KBM-7 (cell line): ENCODE measurements at regions not wholly inside any gene's neighbourhood (a gene's known extent, or its start where the extent isn't known, plus 50 kb on each side); places are given as distances from the start of the nearest gene placed in this dataset.

Experiments used
- DNase-seq: peaks from one replicate; pipeline ENCODE4 v3.0.0-alpha.2; 2015
- in situ Hi-C: fragments of 300-500 bp; cut with MboI; formaldehyde crosslinking; loops from 2 replicates; pipeline ENCODE4 v1.14.3; 2020; ENCODE audit warnings: low sequenced_read_pairs, low pct_unique_long_range_greater_than_20kb, mixed read lengths

DNA sequence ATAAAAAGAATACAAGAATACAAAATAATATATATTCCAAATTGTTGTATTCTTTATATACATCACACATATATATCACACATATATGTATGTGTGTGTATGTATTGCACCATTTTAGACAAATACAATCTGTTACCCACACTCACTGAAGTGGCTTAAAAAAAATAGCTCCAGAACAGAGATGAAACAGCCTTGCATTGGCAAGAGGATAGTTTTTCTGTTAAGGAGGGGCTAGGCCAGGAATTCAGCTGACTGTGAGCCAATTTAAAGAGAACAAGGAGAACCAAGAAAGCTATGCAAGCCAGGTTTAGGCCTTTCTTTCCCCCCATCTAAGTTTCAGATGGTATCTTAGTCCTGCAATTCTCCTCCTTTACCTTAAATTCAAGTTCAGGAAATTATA lies 257.5 kb downstream of the MZT1 start:
- no peak for DNase-seq
- in situ Hi-C loops = no loop called here

DNA sequence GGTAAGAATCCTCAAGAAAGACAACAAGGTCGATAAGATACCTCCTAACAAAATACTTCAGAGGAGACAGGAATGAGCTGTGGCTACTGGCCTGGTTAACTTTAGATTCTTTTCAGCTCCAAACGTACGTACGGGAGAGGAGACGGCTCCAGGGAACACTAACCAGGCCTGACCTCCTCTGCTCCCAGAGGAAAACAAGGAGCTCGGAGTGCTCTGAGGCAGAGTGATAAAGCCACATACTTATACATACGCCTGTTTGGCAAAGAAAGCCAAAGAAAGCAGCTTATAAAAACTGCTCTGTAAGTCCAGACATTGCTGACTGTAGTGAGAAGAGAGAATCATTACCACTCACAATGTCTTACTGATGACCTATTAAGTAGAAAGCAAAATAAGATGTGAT lies 263.9 kb downstream of the MZT1 start:
- no peak for DNase-seq
- in situ Hi-C loops = no loop called here

DNA sequence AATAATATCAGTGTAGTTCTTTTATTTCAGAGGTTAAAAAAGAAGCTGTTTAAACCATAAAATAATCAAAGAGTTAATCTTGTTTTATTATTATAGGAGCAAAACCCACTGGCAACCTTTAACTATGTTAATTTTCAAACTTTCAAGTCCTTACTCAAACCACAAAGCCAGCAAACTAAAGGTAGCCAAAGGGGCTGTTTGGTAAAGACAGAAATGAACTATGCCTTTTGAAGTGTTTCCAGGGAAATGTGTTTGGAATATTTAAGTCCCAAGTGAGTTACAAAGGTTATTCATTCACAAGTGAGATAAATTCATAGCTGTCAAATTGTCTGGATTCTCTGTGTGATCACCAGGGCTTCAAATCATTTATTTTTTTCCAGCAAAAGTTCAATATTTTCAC lies 264.7 kb downstream of the MZT1 start:
- in situ Hi-C loops = no loop called here
- DNase-seq = no peak

DNA sequence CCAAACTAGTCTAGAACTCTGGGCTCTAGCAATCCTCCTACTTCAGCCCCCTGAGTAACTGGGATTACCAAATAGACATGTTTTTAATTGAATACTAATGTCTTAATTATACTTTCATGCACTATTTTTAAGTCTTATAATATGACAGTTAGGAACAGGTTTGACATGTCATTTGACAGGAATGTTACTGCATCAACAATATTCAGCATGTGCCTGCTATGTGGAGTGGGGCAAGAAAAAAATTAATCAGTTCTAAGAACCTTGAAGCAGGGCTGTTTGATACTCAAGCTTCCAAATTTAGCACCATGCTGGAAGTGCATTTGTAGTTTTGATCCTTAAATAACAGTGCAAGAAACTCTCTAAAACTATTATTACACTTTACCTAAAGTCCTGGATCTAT lies 265.3 kb downstream of the MZT1 start:
- DNase-seq = no peak
- in situ Hi-C loops = no loop called here

DNA sequence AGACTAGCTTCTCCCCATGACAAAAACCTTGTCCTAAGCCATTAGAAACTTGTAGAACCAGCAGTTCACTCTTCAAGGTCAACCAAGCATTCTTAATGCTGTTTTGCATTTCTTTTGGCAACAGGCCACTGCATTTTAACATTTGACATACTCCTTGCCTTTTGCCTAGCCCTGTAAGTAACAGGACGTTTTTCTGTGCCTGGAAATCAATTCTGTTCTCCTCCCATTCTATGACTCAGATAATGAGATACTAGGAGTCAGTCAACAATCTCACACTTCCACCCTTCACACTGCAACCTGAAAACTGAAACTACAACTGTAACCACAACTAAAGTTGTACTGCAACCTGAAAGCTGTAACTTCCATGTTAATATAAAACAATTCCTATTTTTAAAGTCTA lies 268.7 kb downstream of the MZT1 start:
- DNase-seq = no peak
- in situ Hi-C loops = no loop called here

DNA sequence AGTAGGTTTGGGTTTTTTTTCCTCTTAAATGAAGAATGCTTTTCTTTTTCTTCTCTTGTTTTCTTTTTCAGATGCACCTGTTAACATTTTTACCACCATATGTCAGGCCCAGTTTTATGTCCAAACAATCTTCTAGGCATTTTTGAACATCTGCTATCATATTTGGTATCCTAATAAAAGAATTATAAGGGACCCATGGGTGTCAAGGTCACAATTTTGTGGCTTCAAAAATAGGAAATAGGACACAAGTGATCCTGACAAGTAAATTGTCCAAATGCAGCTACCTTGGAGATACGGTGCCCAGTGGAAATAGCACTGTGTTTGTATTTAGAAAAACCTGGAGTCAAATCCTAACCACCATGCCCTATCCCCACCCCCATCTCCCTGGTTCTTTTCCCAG lies 270.3 kb downstream of the MZT1 start:
- in situ Hi-C loops = no loop called here
- no peak for DNase-seq

DNA sequence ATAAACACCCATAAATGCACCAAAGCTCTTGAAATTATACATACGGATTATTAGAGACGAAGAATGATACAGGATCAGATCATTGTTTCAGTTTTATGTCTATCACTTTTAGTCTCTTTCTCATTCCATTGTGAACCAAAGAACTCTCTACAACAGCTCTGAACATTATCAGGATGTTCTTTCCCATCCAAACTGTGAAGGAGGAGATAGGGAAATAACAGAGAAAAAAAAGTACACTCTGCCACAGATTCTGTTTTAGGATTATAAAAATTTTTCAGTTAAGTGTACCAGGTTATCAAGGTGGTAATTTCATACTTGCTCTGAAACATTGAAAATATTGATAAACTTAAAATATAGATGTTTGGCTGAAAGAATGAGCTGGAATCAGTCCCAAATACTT lies 270.9 kb downstream of the MZT1 start:
- no peak for DNase-seq
- in situ Hi-C loops = no loop called here

DNA sequence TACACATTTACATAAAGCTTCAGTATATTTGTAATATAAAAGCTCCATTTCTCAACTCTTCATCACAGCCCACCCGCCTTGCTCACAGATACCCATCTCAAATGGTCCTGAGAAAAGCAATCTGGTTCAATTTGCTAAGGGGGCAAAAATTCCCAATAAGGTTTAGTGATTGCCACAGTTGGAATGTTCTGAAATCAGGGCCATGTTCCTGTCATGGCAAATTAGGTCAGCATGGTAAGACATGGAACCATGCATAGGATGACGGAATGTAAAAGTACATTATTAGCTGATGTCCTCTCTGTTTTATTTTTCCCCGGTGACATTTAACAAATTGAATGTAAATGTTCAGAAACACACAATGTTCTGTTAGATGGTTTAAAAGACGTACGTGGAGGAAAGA lies 274.3 kb downstream of the MZT1 start:
- in situ Hi-C loops = no loop called here
- DNase-seq = no peak

DNA sequence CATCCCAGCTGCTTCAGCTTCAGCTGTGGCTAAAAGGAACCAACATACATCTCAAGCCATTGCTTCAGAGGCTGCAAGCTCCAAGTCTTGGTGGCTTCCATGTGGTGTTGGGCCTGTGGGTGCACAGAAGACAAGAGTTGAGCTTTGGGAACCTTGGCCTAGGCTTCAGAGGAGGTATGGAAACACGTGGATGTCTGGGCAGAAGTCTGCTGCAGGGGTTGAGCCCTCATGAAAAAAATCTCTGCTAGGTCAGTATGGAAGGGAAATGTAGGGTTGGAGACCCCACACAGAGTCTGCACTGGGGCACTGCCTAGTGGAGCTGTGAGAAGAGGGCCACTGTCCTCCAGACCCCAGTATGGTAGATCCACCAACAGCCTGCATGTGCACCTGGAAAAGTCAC lies 279.3 kb downstream of the MZT1 start:
- in situ Hi-C loops = no loop called here
- no peak for DNase-seq

DNA sequence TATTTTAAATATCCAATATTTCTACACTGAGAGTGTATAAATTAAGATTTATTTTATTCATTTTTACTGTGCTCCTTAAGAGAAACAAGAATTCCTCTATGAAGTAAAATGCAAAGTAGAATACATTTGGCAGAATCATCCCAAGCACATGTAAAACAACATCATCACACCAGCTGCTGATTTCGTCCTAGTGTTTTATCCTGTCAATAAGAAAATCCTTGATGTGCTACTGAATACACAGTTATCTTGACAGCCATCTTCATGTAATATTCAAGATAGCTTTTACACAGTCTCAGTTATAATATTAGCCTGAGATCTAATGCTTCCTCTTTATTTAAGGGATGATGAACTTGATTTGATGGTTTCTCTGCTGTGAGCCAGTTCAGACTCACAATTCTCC lies 282.4 kb downstream of the MZT1 start:
- in situ Hi-C loops = no loop called here

DNA sequence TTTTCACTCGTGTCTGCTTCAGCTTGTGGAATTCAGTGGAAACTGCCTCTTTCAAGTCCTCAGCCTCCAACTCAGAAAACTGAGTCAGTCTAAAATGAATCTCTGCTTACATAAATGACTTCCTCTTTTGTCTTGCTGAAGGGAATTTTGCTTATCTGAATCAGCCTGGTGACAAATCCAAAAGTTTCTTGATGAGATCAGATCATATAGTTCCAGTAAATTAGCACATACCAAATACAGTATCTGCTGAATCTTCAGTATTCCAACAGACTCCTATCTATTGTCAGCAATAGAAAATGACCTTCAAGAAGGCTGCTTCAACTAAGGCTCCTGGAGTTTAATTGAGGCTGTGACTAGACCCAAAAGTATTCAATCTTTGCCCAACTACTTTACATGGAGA lies 290.0 kb downstream of the MZT1 start:
- DNase-seq = peak; percentile 2
- in situ Hi-C loops = no loop called here

More for the DNA sequence above, 282.4 kb downstream of the MZT1 start:
- DNase-seq = no peak

DNA sequence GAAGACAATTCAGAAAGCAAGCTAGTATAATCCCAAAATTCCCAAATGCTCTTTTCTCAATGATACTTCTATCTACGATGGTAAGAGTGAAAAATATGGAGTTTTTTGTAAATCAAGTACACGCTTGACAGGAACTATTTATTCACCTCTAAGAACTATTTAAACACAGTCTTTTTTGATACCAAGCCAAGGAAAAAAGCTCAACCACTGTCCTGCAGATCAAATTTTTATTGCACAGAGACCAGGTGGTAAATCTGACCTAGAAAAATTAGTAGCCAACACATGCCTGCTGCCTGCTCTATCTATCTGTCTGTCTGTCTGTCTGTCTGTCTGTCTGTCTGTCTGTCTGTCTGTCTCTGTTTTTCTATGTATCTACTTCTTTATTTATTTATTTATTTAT lies 292.2 kb downstream of the MZT1 start:
- in situ Hi-C loops = no loop called here
- no peak for DNase-seq

DNA sequence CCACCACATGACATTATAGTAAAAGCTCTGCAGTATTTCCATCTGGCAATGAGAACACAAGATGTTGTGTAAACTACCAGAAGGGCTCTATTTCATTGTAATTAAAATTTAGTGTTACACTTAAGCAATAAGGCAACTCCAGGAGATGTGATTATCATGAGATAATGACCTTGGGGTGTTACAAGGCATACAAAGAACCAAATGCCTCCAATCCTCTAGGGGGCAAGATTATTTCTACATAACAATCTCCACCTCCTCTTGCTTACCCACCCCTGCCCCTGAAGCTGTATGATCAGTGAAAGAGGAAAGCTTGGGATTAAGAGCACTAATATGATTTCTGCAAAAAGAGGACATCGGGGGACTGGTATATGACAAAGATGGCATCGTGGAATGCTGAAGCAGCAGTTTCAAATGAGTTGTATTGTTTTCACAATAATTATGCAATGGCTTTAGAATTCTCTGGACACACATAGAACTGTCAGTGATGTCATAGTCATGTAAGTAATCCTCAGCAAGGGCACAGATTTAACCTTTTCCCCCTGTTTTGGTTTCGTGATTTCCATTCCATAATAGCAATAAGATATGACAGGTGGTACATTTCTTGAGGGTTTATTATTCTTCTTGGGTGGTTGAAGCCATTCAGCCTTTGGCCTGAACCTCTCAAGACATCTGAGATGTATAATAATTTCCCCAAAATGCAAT lies 295.3 kb downstream of the MZT1 start:
- DNase-seq = no peak
- in situ Hi-C loops = no loop called here

DNA sequence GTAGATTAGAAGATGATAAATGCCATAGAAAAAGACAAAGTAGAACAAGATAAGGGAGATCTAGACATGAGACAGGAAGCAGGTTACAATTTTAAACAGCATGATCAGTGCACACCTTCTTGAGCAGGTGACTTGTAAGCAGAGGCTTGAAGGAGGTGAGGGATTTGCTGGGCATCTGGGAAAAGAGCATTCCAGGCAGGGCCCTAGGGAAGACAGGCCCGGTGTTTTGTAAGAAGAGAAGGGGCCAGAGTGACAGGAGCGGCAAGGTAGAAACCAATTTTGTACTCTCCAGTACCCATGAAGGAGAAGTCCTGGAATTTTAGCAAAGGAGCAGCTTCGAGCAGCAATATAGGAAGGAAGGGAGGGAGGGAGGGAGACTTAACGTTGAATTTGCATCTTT lies 296.5 kb downstream of the MZT1 start:
- in situ Hi-C loops = no loop called here

DNA sequence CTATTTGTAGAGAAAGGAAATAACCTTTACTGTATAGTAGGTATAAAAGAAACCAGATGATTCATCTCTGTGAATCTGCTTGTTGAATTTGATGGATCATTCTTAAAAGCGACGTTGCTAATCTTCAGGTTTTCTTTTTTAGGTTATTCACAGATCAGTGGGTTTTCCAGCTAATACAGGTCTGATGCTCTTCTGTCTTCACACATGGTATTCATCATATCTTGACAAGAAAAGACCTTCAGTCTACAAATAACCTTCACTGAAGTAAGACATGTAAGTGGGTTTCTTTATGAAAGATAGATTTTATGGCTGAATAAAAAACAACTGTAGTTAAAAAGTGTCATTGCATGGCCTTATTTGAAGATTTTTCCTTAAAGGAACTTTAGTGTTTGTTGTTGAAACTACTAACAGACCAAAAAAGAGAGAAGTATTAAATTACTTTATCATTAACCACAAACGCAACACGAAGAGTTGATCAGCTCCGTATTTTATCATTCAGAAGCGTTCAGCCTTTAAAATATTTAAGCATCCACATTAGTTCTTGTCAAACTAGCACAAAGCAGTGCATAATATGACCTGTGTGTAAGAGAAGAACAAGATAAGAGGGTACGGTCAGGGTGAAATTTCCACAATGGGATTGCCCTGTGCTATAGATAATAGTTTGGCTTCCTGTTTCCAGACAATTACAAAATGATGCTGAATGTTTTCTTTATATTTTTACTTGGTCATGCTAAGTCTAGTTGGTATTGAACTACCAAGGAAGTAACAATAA lies 299.5 kb downstream of the MZT1 start:
- in situ Hi-C loops = no loop called here
- DNase-seq = no peak

More for the DNA sequence above, 296.5 kb downstream of the MZT1 start:
- no peak for DNase-seq

DNA sequence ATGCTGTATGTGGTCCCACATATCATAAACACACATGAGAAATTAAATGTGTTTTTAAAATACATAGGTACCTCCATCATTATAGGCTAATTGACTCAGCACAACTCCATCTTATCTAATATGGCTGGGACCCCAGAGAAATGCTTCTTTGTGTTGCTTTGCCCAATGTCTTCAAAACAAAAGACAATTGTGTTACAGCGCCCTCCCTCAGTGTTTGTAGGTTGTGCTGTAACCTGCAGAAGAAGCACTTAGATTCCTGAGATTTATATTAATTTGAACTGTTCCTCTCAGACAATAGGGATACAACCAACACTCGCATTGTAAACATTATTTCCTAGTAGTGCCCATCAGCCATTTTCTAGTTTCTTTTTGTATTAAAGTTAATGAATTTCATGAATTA lies 303.4 kb downstream of the MZT1 start:
- DNase-seq = no peak
- in situ Hi-C loops = no loop called here

DNA sequence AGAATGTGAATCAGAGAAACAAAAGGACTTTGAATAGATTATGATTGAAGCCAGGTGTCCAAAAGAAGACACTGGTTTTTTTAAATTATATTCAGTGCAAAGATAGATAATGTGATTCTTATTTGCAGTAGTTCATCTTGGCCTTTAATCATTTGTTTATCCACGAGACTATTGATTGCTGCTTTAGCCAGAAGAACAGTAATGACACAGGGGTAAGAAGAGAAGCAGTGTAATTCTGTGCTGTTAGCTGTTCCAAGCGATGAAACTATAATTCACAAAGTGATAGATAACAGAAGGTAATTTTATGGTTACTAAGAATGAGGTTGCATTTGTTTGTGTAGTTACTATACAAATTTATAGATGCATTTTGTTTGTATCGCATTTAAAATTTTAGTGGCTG lies 311.6 kb downstream of the MZT1 start:
- DNase-seq = no peak
- in situ Hi-C loops = no loop called here

DNA sequence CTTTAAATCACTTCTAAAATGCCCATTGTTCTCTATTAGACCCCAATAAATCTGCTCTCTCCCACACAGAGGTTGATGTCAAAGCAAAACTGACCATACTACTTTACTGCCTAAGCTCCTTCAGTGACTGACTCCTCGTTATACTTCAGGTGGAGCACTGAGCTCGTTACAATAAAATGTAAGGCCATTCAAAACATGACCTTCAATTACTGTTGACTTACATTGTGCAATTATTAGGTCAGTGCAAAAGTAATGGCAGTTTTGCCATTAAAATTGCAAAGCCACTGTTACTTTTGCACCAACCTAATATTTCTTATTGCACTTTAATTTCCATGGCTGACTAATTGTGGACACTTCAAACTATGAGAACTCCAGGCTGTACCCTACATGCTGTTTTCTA lies 314.9 kb downstream of the MZT1 start:
- no peak for DNase-seq
- in situ Hi-C loops = no loop called here

DNA sequence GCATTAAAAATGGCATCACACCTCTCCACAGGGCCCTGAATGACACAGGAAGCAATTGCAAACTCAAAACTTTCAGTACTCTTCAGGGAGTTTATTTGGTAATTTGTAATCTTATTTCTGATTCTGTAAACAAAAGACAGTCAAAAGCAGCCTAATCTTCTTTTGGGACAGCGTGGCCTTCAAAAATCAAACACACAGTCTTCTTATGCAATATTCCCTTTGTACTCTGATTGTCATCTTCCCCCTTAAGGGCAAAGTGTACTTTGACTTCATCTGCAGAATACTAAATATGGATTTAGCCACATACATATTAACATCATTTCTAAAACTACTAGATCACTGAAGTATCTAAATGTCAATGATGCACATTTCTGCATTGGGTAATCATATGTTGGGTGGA lies 322.0 kb downstream of the MZT1 start:
- DNase-seq = no peak
- in situ Hi-C loops = no loop called here

DNA sequence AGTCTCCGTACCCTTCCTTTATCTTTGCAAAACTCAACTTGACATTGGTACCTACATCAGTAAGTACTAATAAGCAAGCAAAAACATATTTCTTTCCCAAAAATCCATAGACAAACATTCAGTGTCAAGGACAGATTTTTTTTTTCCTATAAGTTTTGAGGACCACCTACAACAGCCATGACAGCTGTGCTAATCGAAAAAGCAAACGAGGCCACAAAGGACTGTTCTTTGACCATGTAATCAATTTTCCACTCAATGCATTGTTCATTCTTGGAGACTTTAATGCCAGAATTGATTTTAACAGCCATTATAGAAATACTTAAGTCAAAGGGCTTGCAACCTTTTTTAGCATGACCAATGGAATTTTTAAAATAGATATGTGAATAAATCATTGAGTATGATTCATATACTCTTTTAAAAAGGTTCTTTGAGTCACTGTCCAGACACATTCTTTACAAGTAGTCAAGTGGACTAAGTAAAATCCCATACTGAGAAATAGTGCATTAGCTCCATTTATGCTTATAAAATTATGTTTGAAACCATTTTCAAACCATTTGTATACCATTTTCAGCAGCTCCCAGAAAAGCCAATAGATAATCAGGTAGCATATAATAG lies 323.9 kb downstream of the MZT1 start:
- in situ Hi-C loops = no loop called here
- DNase-seq = no peak

DNA sequence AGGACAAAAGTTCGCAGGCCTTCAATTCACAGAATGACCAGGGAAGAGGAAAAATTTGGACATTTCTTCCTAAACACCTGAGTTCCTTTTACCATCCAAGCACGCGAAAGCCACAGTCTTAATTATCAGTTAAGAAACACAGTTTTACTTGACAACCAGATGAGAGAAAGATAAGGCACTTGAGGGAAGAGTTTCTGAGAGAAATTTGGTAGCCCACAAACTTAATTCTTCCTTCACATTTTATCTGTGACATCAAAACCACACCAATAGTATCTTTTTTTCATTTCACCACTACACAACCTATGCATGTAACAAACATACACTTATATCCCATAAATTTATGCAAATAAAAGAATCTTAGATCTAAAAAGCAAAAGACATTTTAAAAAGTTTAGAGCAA lies 326.6 kb downstream of the MZT1 start:
- DNase-seq = no peak
- in situ Hi-C loops = no loop called here
